ENCODE measurements at regions not wholly inside any gene's neighbourhood (a gene's known extent, or its start where the extent isn't known, plus 50 kb on each side); places are given as distances from the start of the nearest gene placed in this dataset.

DNA sequence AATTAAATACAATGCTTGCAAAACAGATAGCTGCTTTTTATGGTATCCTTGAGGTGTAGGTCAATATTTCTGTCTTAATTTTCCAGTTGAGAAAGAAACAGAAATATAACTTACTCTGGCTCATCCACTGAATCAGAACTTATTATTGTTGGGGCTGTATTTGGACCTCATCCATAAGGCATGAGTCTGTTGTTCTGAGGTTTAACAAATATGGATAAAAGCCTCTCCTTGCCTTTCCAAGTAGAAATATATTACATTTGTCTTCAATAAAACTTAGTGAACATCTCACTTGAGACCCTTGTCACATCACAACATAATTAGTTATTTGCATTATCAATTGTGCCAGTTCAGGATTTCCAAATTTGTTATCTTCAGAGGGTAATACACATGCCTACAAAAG is 525.8 kb downstream of the AGTPBP1 start:
- Histone ChIP-seq H3K36me3 (no peaks in the 10 kb centered on the region), H3K4me3 (no peak overlapping the region), H3K9me3 (no peaks in the 10 kb centered on the region), H3K4me1 (peaks cover 0 to 4% of the 10 kb centered on the region in 2 donors), H3K27ac (no peak overlapping the region), H3K27me3 (no peaks in the 10 kb centered on the region)
- DNase-seq (ENCODE audit: low spot score in 2 of 2): no peak
- TF ChIP-seq, protein P1, sequence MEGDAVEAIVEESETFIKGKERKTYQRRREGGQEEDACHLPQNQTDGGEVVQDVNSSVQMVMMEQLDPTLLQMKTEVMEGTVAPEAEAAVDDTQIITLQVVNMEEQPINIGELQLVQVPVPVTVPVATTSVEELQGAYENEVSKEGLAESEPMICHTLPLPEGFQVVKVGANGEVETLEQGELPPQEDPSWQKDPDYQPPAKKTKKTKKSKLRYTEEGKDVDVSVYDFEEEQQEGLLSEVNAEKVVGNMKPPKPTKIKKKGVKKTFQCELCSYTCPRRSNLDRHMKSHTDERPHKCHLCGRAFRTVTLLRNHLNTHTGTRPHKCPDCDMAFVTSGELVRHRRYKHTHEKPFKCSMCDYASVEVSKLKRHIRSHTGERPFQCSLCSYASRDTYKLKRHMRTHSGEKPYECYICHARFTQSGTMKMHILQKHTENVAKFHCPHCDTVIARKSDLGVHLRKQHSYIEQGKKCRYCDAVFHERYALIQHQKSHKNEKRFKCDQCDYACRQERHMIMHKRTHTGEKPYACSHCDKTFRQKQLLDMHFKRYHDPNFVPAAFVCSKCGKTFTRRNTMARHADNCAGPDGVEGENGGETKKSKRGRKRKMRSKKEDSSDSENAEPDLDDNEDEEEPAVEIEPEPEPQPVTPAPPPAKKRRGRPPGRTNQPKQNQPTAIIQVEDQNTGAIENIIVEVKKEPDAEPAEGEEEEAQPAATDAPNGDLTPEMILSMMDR (IDR thresholded peaks at IDR 0.05): no peak
- intact Hi-C loops (cut with DNase I): no loop called here

DNA sequence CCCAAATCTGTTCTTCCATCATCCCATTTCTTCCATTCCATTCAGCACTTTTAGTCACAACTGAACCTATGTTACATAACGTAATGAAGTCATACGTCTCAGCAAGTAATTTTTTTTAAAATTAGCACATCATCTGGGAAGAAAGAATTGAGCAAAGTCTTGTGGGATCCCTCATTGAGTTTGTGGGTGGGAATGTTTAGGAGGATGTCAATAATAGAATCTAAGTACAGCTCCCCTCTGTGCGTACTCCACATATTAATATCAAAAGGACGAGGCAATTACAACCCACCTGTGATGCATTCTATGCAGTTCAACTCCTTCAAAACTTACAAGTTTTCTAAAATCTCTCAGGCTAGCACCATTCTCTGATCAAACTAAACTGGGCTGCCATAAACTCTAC is 526.3 kb downstream of the AGTPBP1 start:
- Histone ChIP-seq H3K4me3 (no peak overlapping the region), H3K36me3 (no peaks in the 10 kb centered on the region), H3K27ac (no peak overlapping the region), H3K27me3 (no peaks in the 10 kb centered on the region), H3K4me1 (peaks cover 0 to 4% of the 10 kb centered on the region in 2 donors), H3K9me3 (no peaks in the 10 kb centered on the region)
- intact Hi-C loops (cut with DNase I): no loop called here
- TF ChIP-seq, protein P1 (IDR thresholded peaks at IDR 0.05): no peak
- DNase-seq (ENCODE audit: low spot score in 2 of 2): no peak

DNA sequence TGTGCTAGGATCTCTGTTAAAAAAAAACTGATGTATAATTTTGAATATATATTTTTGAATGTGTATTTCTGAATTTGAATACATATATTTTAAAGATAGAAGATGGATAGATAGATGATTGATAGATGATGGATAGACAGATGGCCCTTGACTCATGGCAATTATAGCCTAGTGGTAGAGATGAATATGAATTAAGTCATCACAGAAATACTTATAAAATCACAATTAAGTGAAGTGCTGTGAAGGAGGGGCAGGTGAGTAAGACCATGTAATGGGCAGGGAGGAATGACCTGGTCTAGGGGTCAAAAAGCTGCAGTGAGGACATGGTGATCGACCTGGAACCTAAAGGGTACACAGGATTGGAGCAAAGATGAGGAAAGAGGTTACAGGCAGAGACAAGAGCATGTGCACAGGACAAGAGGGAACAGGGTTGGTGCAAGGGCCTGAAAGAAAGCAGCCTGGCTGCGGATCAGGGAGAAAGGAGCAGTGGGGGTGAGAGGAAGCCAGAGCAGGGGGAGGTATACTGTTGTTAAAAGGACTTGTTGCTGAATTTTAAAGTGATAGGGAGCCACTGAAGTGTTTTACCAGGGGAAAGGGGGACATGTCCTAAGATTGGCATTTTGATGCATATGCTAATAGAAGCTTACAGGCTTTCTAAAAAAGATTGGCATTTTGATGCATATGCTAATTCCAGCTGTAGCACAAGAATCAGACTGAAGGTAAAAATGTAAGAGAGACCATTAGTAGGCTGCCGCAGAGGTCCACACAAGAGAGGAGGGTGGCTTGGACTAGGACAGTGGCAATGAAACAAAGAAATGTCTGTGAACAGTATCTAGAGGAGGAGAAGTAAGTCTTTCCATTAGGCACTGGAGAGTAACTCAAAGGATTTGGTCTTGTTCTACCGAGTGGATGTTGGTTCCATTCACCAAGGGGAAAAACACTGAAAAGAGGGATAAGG is 527.8 kb downstream of the AGTPBP1 start:
- DNase-seq (ENCODE audit: low spot score in 2 of 2): no peak
- no peak overlapping the region for H3K27ac ChIP-seq
- no peak overlapping the region for H3K4me3 ChIP-seq
- H3K27me3 ChIP-seq: no peaks in the 10 kb centered on the region
- peaks cover 0 to 4% of the 10 kb centered on the region in 2 donors for H3K4me1 ChIP-seq
- no peaks in the 10 kb centered on the region for H3K9me3 ChIP-seq
- TF ChIP-seq, protein P1 (IDR thresholded peaks at IDR 0.05): no peak
- H3K36me3 ChIP-seq: no peaks in the 10 kb centered on the region
- intact Hi-C loops (cut with DNase I): no loop called here

DNA sequence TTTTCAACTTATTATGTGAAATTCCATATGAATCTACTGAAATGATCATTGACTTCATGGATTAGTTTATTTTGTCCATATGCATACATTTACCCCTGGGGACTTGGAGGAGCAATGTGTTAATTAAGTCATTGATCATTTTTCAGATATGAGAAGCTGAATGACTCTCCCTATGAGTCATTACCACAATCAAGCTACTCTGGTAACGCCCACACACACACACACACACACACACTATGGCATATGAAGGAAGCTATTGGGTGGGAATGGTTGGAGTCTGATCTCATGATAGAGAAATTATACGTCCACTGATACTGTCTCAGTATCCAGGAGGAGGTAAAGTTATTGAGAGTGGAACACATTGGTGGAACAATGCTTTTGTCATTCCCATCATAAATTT is 528.9 kb downstream of the AGTPBP1 start:
- intact Hi-C loops (cut with DNase I): no loop called here
- Histone ChIP-seq H3K9me3 (no peaks in the 10 kb centered on the region), H3K27ac (no peak overlapping the region), H3K4me3 (no peak overlapping the region), H3K27me3 (no peaks in the 10 kb centered on the region), H3K4me1 (peaks cover 0 to 4% of the 10 kb centered on the region in 2 donors), H3K36me3 (no peaks in the 10 kb centered on the region)
- TF ChIP-seq, protein P1 (IDR thresholded peaks at IDR 0.05): no peak
- DNase-seq (ENCODE audit: low spot score in 2 of 2): no peak

DNA sequence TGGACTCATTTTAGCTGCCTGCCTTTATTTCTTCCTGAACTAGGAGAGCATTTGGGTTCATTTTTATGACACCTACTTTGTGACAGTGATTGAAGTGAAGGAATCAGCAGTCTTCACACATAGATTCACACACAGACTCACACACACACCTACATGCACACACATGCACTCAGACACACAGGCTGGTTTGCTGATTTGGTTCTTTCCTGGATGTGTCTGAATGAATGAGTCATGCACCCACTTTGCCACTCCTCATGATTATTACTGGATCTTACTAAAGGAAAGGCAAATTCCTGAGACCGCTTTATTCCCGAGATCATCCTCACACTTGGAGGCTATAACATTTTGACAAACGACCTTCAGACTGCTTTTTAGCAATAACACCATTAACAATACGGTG is 529.5 kb downstream of the AGTPBP1 start:
- TF ChIP-seq, protein P1 (IDR thresholded peaks at IDR 0.05): no peak
- Histone ChIP-seq H3K4me3 (no peak overlapping the region), H3K4me1 (peaks cover 0 to 4% of the 10 kb centered on the region in 2 donors), H3K27me3 (no peaks in the 10 kb centered on the region), H3K36me3 (no peaks in the 10 kb centered on the region), H3K9me3 (no peaks in the 10 kb centered on the region), H3K27ac (no peak overlapping the region)
- intact Hi-C loops (cut with DNase I): no loop called here
- DNase-seq (ENCODE audit: low spot score in 2 of 2): no peak
